ENCODE measurements at regions not wholly inside any gene's neighbourhood (a gene's known extent, or its start where the extent isn't known, plus 50 kb on each side); places are given as distances from the start of the nearest gene placed in this dataset.

GRCh38 chr2:176493226-176493825 lies 224.1 kb downstream of the MTX2 start (continued):
- no peak for TF ChIP-seq ZBTB49 (tag by site-specific recombination; IDR thresholded peaks at IDR 0.05; ENCODE audit: low read depth)
- TF ChIP-seq WT1 (tag by site-specific recombination; IDR thresholded peaks at IDR 0.05), result no peak
- no peak for TF ChIP-seq ZNF768 (tag by site-specific recombination; IDR thresholded peaks at IDR 0.05)
- TF ChIP-seq ZNF292 (tag by site-specific recombination; IDR thresholded peaks at IDR 0.05; ENCODE audit: borderline replicate concordance, low read depth), result no peak

GRCh38 chr2:176493909-176494308 lies 224.7 kb downstream of the MTX2 start:
- Histone ChIP-seq H3K4me3 (ENCODE audit: low read depth, low read length) (no peak overlapping the region), H3K36me3 (ENCODE audit: control insufficient read depth in 2 of 2, insufficient read depth in 1 of 2, low read length in 2 of 2) (no peaks in the 10 kb centered on the region), H3K9me3 (ENCODE audit: control insufficient read depth, insufficient read depth, low read depth, low read length) (no peaks in the 10 kb centered on the region), H3K27ac (ENCODE audit: extremely low read depth, low read depth, low read length) (no peak overlapping the region), H3K4me1 (ENCODE audit: control insufficient read depth, insufficient read depth, low read length) (no peaks in the 10 kb centered on the region)
- CTCF ChIA-PET, result interaction anchor here (0.6 kb wide), 1 partner anchor 158 kb away, joined by 7 read pairs; no protein-coding TSS in a partner anchor
- POLR2A ChIA-PET, result no interaction called here
- TF ChIP-seq ZNF549 (tag by site-specific recombination; IDR thresholded peaks at IDR 0.05), result no peak
- no peak for TF ChIP-seq ZNF148 (tag by site-specific recombination; IDR thresholded peaks at IDR 0.05; ENCODE audit: borderline replicate concordance)
- no peak for TF ChIP-seq ZNF629 (tag by site-specific recombination; IDR thresholded peaks at IDR 0.05)
- no peak for TF ChIP-seq PRDM10 (tag by site-specific recombination; IDR thresholded peaks at IDR 0.05)
- TF ChIP-seq ZNF514 (tag by site-specific recombination; IDR thresholded peaks at IDR 0.05), result no peak
- no peak for TF ChIP-seq ZNF623 (tag by site-specific recombination; IDR thresholded peaks at IDR 0.05)
- no peak for TF ChIP-seq ZNF155 (tag by site-specific recombination; IDR thresholded peaks at IDR 0.05)
- no peak for TF ChIP-seq ZBTB1 (tag by site-specific recombination; IDR thresholded peaks at IDR 0.05)
- TF ChIP-seq ZNF366 (tag by site-specific recombination; conservative IDR thresholded peaks at IDR 0.05), result no peak
- TF ChIP-seq YY1 (tag by site-specific recombination; IDR thresholded peaks at IDR 0.05), result no peak
- TF ChIP-seq ZBTB20 (tag by site-specific recombination; IDR thresholded peaks at IDR 0.05), result no peak
- no peak for TF ChIP-seq PRDM4 (tag by site-specific recombination; IDR thresholded peaks at IDR 0.05)
- TF ChIP-seq ZSCAN30 (tag by site-specific recombination; IDR thresholded peaks at IDR 0.05), result no peak
